GM20000 (cell line): ENCODE measurements at regions not wholly inside any gene's neighbourhood (a gene's known extent, or its start where the extent isn't known, plus 50 kb on each side); places are given as distances from the start of the nearest gene placed in this dataset.
"Not testable (repeated sequence)": the region's sequence is repeated elsewhere in the genome, so short reads cannot be mapped to it uniquely, and the experiment has no call there.

Source experiments
- DNase-seq: peaks from one replicate; pipeline ENCODE4 v3.0.0; 2012; ENCODE audit warnings: low spot score
- CTCF ChIP-seq: IDR thresholded peaks from 2 replicates; pipeline ENCODE4 v1.5.1; 2012; ENCODE audit warnings: mild to moderate bottlenecking, control low read depth; ENCODE audit errors: extremely low read depth, missing control alignments

- no peak for TF ChIP-seq CTCF
- DNase-seq = no peak
Measured at GRCh38 chr14:83974647-83975163, 1555.2 kb upstream of the FLRT2 start.

DNA sequence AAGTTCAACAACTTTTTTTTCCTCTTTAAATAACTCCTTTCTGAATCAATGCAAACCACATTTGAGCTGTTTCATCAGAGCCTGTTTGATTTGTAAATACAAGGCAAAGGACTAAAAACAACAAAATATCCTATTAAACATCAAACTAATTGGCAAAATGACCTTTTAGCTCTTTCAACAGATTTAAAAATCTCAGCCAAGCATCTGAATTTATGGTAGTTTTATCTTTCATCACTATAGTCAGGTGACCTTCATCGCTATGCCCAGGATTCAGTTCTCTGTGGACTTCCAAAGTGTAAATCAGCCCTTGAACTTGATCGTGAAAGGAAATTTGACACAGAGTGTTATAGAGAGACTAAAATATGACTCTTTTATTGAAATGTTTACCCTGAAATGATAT, 1554.5 kb upstream of the FLRT2 start:
- TF ChIP-seq CTCF = no peak
- no peak for DNase-seq

GRCh38 chr14:83975841-83976770, 1553.8 kb upstream of the FLRT2 start:
- DNase-seq = no peak
- TF ChIP-seq CTCF = no peak

GRCh38 chr14:83977583-83977982, 1552.4 kb upstream of the FLRT2 start:
- TF ChIP-seq CTCF = no peak
- no peak for DNase-seq

GRCh38 chr14:83981676-83982258, 1548.2 kb upstream of the FLRT2 start:
- not testable (repeated sequence) for DNase-seq

GRCh38 chr14:83988275-83988674, 1541.7 kb upstream of the FLRT2 start:
- TF ChIP-seq CTCF = no peak
- DNase-seq = no peak

DNA sequence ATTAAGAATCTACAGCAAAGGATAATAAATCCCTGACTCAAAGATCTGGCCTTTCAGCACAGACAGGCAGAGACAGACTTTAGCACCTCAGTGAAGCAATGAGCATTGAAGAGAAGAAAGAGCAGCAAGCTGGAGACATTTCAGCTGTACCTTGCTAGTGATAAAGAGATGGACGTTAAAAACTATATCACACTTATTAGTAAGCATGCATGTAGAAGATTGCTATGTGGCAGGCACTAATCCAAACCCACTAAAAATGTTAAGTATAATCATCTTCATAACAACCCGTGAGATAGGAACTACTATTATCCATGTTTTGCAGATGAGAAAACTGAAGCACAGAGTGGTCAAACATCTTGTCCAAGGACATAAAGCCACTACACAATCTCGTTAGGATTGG, 1538.3 kb upstream of the FLRT2 start:
- no peak for DNase-seq
- TF ChIP-seq CTCF = no peak
